HEK293 (cell line): ENCODE measurements at regions not wholly inside any gene's neighbourhood (a gene's known extent, or its start where the extent isn't known, plus 50 kb on each side); places are given as distances from the start of the nearest gene placed in this dataset.

Experiments used
- CTCF ChIA-PET: fragments of 350-600 bp; formaldehyde crosslinking; extraction: SDS; loops from one replicate; lab custom pipeline; 2021; ENCODE audit warnings: antibody characterized with exemption; lab: Yijun Ruan, JAX
- POLR2A ChIA-PET: fragments of 300-600 bp; formaldehyde crosslinking; extraction: SDS; loops from one replicate; lab custom pipeline; 2020; ENCODE audit warnings: antibody characterized with exemption, inconsistent platforms; lab: Yijun Ruan, JAX
- H3K27ac ChIP-seq: fragments of 200-500 bp; sonication (Bioruptor generic); 2 replicates; pipeline ENCODE4 v1.5.1; 2014; ENCODE audit warnings: low read depth, low read length, control low read depth, inconsistent platforms; ENCODE audit errors: extremely low read depth
- H3K36me3 ChIP-seq, 2 experiments: fragments of 200-500 bp in 1 of 2; sonication (Bioruptor generic) in 1 of 2; 1 replicate in 1 of 2; 2 replicates in 1 of 2; pipeline ENCODE4 v1.5.1; 2014 to 2017; ENCODE audit warnings: inconsistent platforms in 2 of 2, low read length in 2 of 2; ENCODE audit not compliant: control insufficient read depth in 2 of 2, insufficient read depth in 1 of 2
- H3K4me1 ChIP-seq: fragments of 200-500 bp; sonication (Bioruptor generic); 2 replicates; pipeline ENCODE4 v1.5.1; 2014; ENCODE audit warnings: mild to moderate bottlenecking, low read length, inconsistent platforms; ENCODE audit not compliant: control insufficient read depth, insufficient read depth
- H3K4me3 ChIP-seq: 2 replicates; pipeline ENCODE4 v1.5.1; 2011; ENCODE audit warnings: low read depth, mild to moderate bottlenecking, control low read depth, low read length, moderate library complexity
- H3K9me3 ChIP-seq: fragments of 200-500 bp; sonication (Bioruptor generic); 2 replicates; pipeline ENCODE4 v1.5.1; 2014; ENCODE audit warnings: low read depth, low read length, inconsistent platforms; ENCODE audit not compliant: control insufficient read depth, insufficient read depth
- GLI2 ChIP-seq: fragments of 450-650 bp; formaldehyde crosslinking; IDR thresholded peaks from 2 replicates; pipeline ENCODE4; 2017; ENCODE audit warnings: missing biosample characterization, missing genetic modification characterization, low read depth, borderline replicate concordance
- PRDM1 ChIP-seq: fragments of 450-650 bp; formaldehyde crosslinking; IDR thresholded peaks from 2 replicates; pipeline ENCODE4; 2016; ENCODE audit warnings: missing biosample characterization, missing genetic modification characterization
- SP3 ChIP-seq: fragments of 450-650 bp; formaldehyde crosslinking; IDR thresholded peaks from 2 replicates; pipeline ENCODE4 v1.5.1; 2016; ENCODE audit warnings: missing biosample characterization, missing genetic modification characterization
- ZBTB17 ChIP-seq: fragments of 450-650 bp; formaldehyde crosslinking; IDR thresholded peaks from 2 replicates; pipeline ENCODE4 v1.5.1; 2016; ENCODE audit warnings: missing biosample characterization, missing genetic modification characterization
- ZFP37 ChIP-seq: fragments of 450-650 bp; formaldehyde crosslinking; IDR thresholded peaks from 2 replicates; pipeline ENCODE4 v1.5.1; 2016; ENCODE audit warnings: missing biosample characterization, missing genetic modification characterization
- ZFP41 ChIP-seq: fragments of 450-650 bp; formaldehyde crosslinking; IDR thresholded peaks from 2 replicates; pipeline ENCODE4 v1.5.1; 2016; ENCODE audit warnings: missing biosample characterization, missing genetic modification characterization, borderline replicate concordance
- ZNF121 ChIP-seq: fragments of 450-650 bp; formaldehyde crosslinking; IDR thresholded peaks from 2 replicates; pipeline ENCODE4 v1.5.1; 2016; ENCODE audit warnings: missing biosample characterization, missing genetic modification characterization
- ZNF133 ChIP-seq: fragments of 450-650 bp; formaldehyde crosslinking; IDR thresholded peaks from 2 replicates; pipeline ENCODE4 v1.5.1; 2016; ENCODE audit warnings: missing biosample characterization, missing genetic modification characterization
- ZNF175 ChIP-seq: fragments of 450-650 bp; formaldehyde crosslinking; IDR thresholded peaks from 2 replicates; pipeline ENCODE4 v1.5.1; 2016; ENCODE audit warnings: missing biosample characterization, missing genetic modification characterization
- ZNF184 ChIP-seq: fragments of 450-650 bp; IDR thresholded peaks from 2 replicates; pipeline ENCODE4 v1.5.1; 2018; ENCODE audit warnings: missing biosample characterization, mild to moderate bottlenecking, missing genetic modification characterization
- ZNF19 ChIP-seq: fragments of 450-650 bp; formaldehyde crosslinking; IDR thresholded peaks from 2 replicates; pipeline ENCODE4; 2016; ENCODE audit warnings: missing biosample characterization, missing genetic modification characterization, low read depth
- ZNF354C ChIP-seq: fragments of 450-650 bp; formaldehyde crosslinking; IDR thresholded peaks from 2 replicates; pipeline ENCODE4 v1.5.1; 2016; ENCODE audit warnings: missing biosample characterization, missing genetic modification characterization, low read depth, borderline replicate concordance
- ZNF561 ChIP-seq: fragments of 450-650 bp; IDR thresholded peaks from 2 replicates; pipeline ENCODE4 v1.5.1; 2018; ENCODE audit warnings: missing biosample characterization, missing genetic modification characterization, borderline replicate concordance
- ZNF571 ChIP-seq: fragments of 450-650 bp; formaldehyde crosslinking; IDR thresholded peaks from 2 replicates; pipeline ENCODE4 v1.5.0; 2017; ENCODE audit warnings: missing biosample characterization, missing genetic modification characterization
- ZNF623 ChIP-seq: fragments of 450-650 bp; formaldehyde crosslinking; IDR thresholded peaks from 2 replicates; pipeline ENCODE4 v1.5.1; 2016; ENCODE audit warnings: missing biosample characterization, missing genetic modification characterization
- ZNF624 ChIP-seq: fragments of 450-650 bp; formaldehyde crosslinking; IDR thresholded peaks from 2 replicates; pipeline ENCODE4 v1.5.1; 2017; ENCODE audit warnings: missing biosample characterization, missing genetic modification characterization
- ZNF658 ChIP-seq: fragments of 450-650 bp; formaldehyde crosslinking; IDR thresholded peaks from 2 replicates; pipeline ENCODE4; 2016; ENCODE audit warnings: missing biosample characterization, missing genetic modification characterization
- ZNF747 ChIP-seq: fragments of 450-650 bp; formaldehyde crosslinking; IDR thresholded peaks from 2 replicates; pipeline ENCODE4 v1.5.1; 2016; ENCODE audit warnings: missing biosample characterization, missing genetic modification characterization
- ZNF777 ChIP-seq: fragments of 450-650 bp; formaldehyde crosslinking; IDR thresholded peaks from 2 replicates; pipeline ENCODE4 v1.5.1; 2017; ENCODE audit warnings: missing biosample characterization, missing genetic modification characterization, borderline replicate concordance
- TF ChIP-seq, protein P1 (sequence below): fragments of 450-650 bp; formaldehyde crosslinking; IDR thresholded peaks from 2 replicates; pipeline ENCODE4; 2016; ENCODE audit warnings: missing biosample characterization, missing genetic modification characterization
- TF ChIP-seq, protein P2 (sequence below): fragments of 450-650 bp; formaldehyde crosslinking; IDR thresholded peaks from 2 replicates; pipeline ENCODE4 v1.5.1; 2017; ENCODE audit warnings: missing biosample characterization, missing genetic modification characterization
- TF ChIP-seq, protein P3 (sequence below): fragments of 450-650 bp; formaldehyde crosslinking; IDR thresholded peaks from 2 replicates; pipeline ENCODE4 v1.5.1; 2016; ENCODE audit warnings: missing biosample characterization, missing genetic modification characterization

GRCh38 chr12:127509066-127509778 lies 757.7 kb upstream of the TMEM132C start:
- no peak overlapping the region for H3K4me3 ChIP-seq
- H3K4me1 ChIP-seq: no peaks in the 10 kb centered on the region
- POLR2A ChIA-PET: no interaction called here
- H3K9me3 ChIP-seq: no peaks in the 10 kb centered on the region
- CTCF ChIA-PET: no interaction called here
- H3K27ac ChIP-seq: no peak overlapping the region
- TF ChIP-seq ZNF133 (tag by site-specific recombination): no peak
- TF ChIP-seq ZNF121 (tag by site-specific recombination): no peak
- TF ChIP-seq PRDM1: no peak
- H3K36me3 ChIP-seq: no peaks in the 10 kb centered on the region

GRCh38 chr12:127515941-127516340 lies 751.0 kb upstream of the TMEM132C start:
- TF ChIP-seq ZNF354C (tag by site-specific recombination) (no peak), ZNF747 (tag by site-specific recombination) (no peak), ZNF561 (tag by site-specific recombination) (no peak), ZNF175 (no peak), ZNF624 (tag by site-specific recombination) (no peak), GLI2 (tag by site-specific recombination) (no peak), ZFP37 (no peak), SP3 (tag by site-specific recombination) (no peak), ZNF571 (tag by site-specific recombination) (no peak), ZNF777 (tag by site-specific recombination) (no peak), ZNF19 (tag by site-specific recombination) (no peak), ZBTB17 (tag by site-specific recombination) (no peak), ZNF658 (tag by site-specific recombination) (no peak), ZNF623 (tag by site-specific recombination) (no peak), ZNF184 (no peak), ZFP41 (tag by site-specific recombination) (no peak)
- TF ChIP-seq, protein P1, sequence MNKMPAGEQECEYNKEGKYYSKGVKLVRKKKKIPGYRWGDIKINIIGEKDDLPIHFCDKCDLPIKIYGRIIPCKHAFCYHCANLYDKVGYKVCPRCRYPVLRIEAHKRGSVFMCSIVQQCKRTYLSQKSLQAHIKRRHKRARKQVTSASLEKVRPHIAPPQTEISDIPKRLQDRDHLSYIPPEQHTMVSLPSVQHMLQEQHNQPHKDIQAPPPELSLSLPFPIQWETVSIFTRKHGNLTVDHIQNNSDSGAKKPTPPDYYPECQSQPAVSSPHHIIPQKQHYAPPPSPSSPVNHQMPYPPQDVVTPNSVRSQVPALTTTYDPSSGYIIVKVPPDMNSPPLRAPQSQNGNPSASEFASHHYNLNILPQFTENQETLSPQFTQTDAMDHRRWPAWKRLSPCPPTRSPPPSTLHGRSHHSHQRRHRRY (tag by site-specific recombination): no peak
- TF ChIP-seq, protein P2, sequence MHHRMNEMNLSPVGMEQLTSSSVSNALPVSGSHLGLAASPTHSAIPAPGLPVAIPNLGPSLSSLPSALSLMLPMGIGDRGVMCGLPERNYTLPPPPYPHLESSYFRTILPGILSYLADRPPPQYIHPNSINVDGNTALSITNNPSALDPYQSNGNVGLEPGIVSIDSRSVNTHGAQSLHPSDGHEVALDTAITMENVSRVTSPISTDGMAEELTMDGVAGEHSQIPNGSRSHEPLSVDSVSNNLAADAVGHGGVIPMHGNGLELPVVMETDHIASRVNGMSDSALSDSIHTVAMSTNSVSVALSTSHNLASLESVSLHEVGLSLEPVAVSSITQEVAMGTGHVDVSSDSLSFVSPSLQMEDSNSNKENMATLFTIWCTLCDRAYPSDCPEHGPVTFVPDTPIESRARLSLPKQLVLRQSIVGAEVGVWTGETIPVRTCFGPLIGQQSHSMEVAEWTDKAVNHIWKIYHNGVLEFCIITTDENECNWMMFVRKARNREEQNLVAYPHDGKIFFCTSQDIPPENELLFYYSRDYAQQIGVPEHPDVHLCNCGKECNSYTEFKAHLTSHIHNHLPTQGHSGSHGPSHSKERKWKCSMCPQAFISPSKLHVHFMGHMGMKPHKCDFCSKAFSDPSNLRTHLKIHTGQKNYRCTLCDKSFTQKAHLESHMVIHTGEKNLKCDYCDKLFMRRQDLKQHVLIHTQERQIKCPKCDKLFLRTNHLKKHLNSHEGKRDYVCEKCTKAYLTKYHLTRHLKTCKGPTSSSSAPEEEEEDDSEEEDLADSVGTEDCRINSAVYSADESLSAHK: no peak
- TF ChIP-seq, protein P3, sequence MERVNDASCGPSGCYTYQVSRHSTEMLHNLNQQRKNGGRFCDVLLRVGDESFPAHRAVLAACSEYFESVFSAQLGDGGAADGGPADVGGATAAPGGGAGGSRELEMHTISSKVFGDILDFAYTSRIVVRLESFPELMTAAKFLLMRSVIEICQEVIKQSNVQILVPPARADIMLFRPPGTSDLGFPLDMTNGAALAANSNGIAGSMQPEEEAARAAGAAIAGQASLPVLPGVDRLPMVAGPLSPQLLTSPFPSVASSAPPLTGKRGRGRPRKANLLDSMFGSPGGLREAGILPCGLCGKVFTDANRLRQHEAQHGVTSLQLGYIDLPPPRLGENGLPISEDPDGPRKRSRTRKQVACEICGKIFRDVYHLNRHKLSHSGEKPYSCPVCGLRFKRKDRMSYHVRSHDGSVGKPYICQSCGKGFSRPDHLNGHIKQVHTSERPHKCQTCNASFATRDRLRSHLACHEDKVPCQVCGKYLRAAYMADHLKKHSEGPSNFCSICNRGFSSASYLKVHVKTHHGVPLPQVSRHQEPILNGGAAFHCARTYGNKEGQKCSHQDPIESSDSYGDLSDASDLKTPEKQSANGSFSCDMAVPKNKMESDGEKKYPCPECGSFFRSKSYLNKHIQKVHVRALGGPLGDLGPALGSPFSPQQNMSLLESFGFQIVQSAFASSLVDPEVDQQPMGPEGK (tag by site-specific recombination): no peak
- no peaks in the 10 kb centered on the region for H3K9me3 ChIP-seq
- no peak overlapping the region for H3K27ac ChIP-seq
- ChIA-PET CTCF (no interaction called here), POLR2A (no interaction called here)
- H3K4me3 ChIP-seq: no peak overlapping the region
- H3K4me1 ChIP-seq: no peaks in the 10 kb centered on the region
- no peaks in the 10 kb centered on the region for H3K36me3 ChIP-seq
